ENCODE measurements at regions not wholly inside any gene's neighbourhood (a gene's known extent, or its start where the extent isn't known, plus 50 kb on each side); places are given as distances from the start of the nearest gene placed in this dataset.
"Not testable (repeated sequence)": the region's sequence is repeated elsewhere in the genome, so short reads cannot be mapped to it uniquely, and the experiment has no call there.

DNA sequence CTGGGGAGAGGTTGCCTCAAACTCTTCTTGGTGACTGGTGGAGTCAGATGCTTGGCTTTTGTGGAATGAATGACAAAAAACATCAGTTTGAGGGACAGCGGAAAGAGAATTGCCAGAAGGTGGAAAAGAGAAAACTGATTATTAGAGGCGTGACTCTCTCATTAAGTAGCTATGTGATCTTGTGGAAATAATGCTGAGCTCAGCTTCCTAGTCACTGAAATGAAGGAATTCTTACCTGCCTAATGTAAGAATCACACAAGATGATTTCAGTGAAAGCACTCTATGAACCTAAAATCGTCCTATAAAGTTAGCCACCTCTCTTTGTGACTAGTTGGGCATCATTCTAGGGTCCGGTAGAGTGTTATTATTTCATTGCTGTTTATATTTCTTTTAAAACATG, 498.8 kb downstream of the TMEM135 start:
- DNase-seq (ENCODE audit: low spot score): no peak

DNA sequence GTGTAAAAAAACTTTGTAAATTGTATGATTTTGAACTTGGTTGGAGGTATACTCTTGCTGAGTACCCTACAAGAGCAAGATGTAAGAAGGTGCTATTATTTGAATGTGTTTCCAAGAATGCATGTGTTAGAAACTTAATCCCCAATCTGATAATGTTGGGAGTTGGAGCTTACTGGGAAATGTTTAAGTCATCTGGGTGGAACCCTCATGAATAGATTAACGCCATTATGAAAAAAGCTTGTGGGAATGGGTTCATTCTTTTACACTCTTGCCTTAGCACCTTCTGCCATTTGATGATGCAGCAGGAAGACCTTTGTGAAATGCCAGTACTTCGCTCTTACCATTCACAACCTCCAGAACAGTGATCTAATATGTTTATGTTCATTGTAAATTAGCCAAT, 498.3 kb downstream of the TMEM135 start:
- DNase-seq (ENCODE audit: low spot score): no peak

DNA sequence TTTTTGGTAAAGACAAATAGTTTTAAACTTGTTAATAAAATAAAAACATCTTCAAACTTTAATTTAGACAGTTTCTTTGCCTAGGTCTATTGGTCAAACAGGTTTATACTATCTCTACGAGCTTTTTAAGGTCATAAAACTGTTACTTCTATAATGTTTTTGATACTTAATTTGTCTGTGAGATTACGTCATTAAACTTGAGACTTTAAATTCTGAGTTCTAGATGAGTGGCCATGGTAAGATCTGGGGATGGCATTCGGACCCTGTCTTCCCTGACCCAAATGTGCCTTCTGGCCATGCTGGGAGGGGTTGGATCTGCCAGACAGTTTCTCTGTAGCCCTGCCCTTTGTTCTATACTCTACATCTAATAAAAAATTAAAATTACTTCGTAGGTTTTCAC, 497.8 kb downstream of the TMEM135 start:
- no peak for DNase-seq (ENCODE audit: low spot score)

DNA sequence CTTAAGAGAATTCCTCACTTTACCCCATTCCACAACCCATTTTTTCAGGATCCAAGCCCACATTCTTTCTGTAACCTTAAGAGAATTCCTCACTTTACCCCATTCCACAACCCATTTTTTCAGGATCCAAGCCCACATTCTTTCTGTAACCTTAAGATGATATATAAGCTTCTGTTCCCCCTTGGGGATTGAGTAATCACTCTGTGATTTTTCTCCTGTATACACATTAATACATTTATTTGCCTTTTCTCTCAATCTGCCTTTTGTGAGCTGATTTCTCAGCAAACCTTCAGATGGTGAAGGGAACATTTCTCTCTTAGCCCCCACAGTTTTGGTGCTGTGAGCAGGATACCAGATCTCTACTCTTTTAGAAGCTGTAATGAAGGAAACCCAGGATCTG, 494.1 kb downstream of the TMEM135 start:
- DNase-seq (ENCODE audit: low spot score): peak; percentile 4

DNA sequence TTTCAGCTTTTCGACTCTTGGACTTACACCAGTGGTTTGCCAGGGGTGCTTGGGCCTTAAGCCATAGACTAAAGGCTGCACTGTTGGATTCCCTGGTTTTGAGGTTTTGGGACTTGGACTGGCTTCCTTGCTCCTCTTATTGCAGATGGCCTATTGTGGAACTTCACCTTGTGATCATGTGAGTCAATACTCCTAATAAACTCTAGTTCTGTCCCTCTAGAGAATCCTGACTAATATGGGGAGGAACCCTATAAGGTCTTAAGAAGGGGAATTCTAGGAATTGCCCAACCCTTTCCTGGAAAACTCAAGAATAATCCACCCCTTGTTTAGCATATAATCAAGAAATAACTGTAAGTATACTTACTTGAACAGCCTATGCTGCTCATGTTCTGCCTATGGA, 491.8 kb downstream of the TMEM135 start:
- no peak for DNase-seq (ENCODE audit: low spot score)

DNA sequence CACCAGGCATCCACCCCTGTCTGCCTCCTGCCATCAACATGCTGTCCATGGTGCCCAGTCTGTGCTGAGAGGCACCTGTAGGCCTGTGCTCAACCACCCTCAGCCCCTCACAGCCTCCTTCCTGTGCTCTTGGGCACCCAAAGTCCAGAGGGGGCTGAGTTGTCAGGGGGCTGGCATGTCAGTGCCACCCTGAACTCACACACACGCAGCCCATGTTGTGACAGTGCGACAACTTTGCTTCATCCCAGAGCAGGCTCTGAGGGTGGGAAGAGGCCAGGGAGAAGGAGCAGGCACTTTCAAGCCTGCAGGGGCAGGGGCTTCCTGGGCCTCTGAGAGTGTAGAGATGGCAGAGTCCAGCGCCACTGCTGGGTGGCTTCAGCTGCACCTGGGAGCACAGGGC, 491.0 kb downstream of the TMEM135 start:
- DNase-seq (ENCODE audit: low spot score): no peak

DNA sequence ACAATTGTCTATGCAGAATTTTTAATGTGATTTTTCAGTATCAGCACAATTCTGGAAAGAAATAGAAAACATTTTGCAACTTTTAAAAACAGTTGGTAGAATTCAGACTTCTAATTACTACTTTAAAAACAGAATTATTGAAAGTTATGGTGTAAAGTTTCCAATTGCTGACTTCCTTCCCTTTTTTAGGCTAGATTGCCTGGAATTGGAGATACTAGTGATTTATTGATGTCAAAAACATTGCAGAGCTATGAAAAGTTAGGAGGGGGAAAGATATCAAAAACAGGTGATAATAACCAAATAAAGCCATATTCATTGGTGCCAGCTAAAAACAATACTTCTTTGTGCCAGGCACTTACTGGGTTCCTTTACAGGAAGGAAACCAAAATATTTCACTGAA, 485.5 kb downstream of the TMEM135 start:
- no peak for DNase-seq (ENCODE audit: low spot score)

DNA sequence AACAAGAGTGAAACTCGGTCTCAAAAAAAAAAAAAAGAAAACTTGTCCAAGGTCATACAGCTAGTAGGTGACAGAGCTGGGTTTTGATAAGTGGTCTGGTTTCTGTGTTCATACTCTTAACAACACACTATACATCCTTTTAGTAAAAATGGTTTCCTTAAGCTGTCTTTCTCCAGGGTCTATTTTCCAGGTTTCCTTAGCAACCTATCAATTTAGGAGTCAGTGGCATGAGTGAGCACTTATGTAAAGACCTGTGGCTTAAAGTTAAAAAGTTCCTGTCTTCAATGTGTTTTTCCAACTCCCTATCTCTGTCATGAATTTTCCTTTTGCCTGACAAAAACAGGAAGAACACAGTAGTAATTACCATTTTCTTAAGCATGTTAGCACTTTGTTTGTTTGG, 480.5 kb downstream of the TMEM135 start:
- DNase-seq (ENCODE audit: low spot score): no peak

DNA sequence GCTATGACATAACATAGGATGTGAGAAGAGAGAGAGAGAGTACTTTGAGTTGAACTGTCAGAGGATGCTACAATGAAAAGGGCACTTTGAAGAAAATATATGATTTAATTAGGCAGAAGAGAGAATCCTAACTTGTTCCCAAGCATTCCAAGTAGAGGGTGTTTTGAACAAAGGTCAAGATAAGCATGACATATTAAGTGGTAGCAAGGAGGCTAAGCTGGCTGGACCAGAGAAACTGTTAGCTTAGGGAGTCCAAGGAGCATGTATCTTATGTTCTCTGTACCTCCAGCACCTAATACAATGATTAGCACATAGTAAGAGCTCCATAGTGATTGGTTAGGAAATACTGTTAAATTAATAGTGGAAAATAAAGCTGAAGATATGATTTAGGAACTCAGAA, 479.6 kb downstream of the TMEM135 start:
- DNase-seq (ENCODE audit: low spot score): no peak

DNA sequence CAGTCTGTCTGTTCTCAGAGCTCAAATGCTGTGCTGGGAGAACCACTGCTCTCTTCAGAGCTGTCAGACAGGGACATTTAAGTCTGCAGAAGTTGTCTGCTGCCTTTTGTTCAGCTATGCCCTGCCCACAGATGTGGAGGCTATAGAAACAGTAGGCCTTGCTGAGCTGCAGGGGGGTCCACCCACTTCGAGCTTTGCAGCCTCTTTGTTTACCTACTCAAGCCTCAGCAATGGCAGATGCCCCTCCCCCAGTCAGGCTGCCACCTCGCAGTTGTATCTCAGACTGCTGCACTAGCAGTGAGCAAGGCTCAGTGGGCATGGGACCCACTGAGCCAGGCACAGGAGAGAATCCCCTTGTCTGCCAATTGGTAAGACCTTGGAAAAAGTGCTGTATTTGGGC, 470.0 kb downstream of the TMEM135 start:
- not testable (repeated sequence) for DNase-seq (ENCODE audit: low spot score)

DNA sequence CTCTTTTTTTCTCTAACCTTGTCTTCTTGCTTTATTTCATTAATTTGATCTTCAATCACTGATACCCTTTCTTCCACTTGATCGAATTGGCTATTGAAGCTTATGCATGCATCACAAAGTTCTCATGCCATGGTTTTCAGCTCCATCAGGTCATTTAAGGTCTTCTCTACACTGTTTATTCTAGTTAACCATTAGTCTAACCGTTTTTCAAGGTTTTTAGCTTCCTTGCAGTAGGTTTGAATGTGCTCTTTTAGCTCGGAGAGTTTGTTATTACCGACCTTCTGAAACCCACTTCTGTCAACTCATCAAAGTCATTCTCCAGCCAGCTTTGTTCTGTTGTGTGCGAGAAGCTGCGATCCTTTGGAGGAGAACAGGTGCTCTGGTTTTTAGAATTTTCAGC, 469.2 kb downstream of the TMEM135 start:
- DNase-seq (ENCODE audit: low spot score): not testable (repeated sequence)

DNA sequence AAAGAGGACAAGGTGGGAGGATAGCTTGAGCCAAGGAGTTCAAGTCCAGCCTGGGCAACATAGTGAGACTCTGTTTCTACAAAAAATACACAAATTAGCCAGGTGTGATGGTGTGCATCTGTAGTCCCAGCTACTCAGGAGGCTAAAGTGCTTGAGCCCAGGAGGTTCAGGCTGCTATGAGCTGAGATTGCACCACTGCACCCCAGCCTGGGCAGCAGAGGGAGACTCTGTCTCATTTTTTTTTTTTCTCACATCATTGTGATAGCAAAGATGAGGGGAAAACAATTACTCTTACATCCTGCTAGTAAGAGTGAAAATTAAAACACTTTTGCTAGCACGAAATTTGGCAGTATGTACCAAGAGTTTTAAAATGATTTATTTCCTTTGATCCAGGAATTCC, 463.7 kb downstream of the TMEM135 start:
- DNase-seq (ENCODE audit: low spot score): no peak

DNA sequence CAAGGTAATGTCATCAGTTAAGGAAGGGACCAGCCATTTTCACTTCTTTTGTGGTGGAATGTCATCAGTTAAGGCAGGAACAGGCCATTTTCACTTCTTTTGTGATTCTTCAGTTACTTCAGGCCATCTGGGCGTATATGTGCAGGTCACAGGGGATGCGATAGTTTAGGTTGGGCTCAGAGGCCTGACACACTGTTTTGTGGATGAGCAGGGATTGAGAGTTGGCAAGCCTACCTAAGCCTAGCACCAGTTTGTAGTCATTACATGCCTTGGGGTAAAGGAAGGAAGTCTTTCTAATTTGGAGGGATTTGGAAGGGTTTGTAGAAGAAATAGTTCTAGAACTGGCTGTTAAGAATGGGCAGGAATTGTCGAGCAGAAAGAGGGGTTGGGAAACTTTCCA, 457.2 kb downstream of the TMEM135 start:
- not testable (repeated sequence) for DNase-seq (ENCODE audit: low spot score)

DNA sequence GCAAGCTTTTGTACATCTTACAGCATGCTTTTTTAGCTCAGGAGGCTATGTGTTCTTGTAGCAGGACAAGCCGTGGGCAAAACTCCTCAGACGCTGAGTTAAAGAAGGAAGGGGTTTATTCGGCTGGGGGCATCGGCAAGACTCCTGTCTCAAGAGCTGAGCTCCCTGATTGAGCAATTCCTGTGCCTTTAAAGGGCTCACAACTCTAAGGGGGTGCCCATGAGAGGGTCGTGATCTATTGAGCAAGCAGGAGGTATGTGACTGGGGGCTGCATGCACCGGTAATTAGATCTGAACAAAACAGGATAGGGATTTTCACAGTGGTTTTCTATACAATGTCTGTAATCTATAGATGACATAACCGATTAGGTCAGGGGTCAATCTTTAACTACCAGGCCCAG, 456.3 kb downstream of the TMEM135 start:
- not testable (repeated sequence) for DNase-seq (ENCODE audit: low spot score)

DNA sequence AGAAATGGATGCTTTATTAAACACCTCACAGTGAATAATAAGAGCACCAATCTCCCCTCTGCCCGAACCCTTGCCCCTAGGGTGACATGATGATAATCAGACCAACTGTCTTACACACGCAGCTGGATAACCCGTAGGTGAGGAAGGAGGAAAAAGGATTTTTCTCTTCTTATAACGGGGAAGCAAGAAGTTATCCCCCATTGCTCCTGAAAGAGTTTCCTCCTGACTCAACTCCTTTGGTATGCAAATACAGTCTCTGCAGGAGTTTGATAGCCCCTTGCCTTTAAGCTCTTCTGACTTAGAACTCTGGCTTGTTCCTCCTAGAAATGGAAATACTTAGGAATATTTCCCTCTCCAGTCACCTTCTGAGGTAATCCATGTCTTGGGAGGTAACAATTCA, 455.8 kb downstream of the TMEM135 start:
- DNase-seq (ENCODE audit: low spot score): peak; percentile 8

DNA sequence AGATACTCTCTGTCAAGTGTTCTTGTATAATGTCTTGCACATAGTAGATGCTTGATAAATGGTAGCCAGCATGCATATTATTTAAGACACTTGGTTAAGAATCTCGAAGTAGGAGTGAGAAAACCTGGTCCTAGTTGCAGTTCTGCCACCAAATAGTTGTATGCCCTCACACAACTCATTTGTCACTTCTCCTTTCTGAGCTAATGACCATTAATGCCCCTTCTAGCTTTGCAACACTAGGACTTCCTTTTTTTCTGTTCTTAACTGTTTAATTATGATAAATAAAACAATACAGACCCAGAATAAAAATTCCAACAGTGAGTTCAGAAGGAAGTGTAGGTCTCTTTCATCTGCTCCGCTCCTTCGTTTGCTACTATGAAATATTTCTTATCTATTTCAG, 453.6 kb downstream of the TMEM135 start:
- DNase-seq (ENCODE audit: low spot score): no peak

DNA sequence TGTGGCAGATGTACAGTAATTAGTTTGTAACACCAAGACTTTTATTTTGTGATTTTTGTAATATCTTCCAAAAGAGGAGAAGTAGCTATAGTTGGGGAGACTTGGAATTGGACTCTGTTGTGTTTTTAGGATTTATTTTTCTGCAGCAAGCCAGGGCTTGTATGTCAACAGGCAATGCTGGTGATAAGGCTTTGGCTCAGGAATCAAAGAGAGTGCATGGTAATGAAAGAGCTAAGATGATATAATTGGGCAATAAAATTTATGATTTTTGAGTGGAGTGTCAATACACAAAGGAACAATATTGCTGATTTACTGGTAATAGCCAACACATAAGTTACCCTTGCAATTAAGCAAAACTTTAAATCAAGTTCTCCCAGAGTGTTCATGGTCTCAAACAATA, 452.9 kb downstream of the TMEM135 start:
- DNase-seq (ENCODE audit: low spot score): no peak

DNA sequence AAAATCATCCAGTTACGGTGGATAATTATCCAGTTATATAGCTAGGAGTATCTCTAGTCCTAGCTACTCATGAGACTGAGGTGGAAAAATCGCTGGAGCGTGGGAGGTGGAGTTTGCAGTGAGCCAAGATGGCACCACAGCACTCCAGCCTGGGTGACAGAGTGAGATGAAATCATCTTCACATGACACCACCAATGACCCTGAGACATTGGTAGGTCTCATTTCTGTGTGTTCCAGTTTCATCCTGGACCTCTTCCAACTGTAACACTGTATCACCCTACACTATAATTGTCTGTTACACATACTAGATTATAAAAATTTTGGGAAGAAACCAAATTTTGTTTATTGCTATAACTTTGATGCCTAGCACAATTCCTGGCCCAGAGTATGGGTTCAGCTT, 446.8 kb downstream of the TMEM135 start:
- DNase-seq (ENCODE audit: low spot score): no peak

DNA sequence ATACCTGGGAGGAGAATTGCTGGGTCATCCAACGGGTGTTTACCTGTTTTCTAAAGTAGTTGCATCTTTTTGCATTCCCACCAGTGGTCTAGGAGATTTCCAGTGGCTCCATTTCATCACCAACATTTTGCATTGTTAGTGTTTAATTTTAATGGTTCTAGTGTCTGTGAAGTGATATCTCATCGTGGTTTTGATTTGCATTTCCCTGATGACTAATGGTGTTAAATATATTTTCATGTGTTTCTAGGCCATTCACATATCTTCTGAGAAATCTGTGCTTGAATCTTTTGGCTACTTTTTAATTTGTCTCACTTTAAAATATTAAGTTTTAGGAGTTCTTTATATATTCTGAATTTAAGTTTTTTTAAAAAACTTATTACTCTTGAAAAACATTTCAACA, 439.6 kb downstream of the TMEM135 start:
- DNase-seq (ENCODE audit: low spot score): no peak

DNA sequence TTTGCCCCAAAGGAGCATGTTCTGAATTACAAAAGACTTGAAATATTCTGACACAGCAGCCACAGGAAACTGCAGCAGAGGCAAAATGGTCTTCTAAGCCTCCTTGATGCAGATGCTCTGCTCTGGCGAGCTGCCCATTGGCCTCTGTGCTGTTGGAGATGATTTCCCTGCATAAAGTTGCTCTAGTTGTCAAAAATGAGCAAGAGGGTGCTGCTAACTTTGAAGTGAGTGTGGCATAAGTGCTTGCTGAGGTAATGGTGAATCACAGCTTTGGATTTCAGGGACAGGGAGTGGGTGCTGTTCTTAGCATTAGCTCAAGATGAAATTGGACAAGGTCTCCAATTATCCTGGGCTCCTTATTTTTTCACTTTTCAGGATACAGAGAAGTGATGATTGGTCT, 435.4 kb downstream of the TMEM135 start:
- DNase-seq (ENCODE audit: low spot score): peak; percentile 34

DNA sequence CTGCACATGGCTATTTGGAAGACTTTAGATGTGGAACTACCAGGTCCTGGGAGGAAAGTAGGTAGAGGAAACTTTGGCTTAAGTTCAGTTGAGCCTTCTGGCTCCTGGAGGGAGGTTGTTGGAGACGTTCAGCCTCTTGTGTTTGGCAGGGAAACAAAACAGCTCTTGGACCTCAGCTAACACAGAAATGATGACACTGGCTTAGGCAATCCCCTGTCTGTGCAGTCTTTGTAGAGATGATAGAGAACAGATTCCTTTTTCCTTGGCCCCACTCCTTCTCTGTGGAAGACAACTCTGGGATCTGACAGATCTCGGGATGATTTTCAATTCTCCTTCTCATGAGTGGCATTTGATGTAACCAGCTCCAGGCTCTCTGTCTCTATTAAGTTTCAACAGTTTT, 428.5 kb downstream of the TMEM135 start:
- DNase-seq (ENCODE audit: low spot score): no peak

DNA sequence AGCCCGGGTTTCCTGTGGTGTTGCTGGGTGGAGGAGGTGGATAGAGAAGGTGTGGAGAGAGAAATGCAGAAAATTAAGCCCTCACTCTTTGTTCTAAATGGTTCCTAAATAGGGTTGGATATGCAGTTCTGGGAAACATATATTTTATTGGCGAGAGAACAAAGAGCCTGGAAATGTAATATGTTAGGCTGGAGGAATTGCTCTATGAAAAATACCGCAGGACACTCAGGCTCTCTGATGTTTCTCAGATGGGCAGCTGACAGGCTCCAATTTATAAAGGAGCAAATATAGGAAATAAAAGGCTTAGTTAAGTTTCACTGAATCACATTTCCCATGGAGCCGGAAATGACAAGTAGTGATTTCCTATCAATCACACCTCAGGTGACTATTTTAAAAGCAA, 428.0 kb downstream of the TMEM135 start:
- no peak for DNase-seq (ENCODE audit: low spot score)

DNA sequence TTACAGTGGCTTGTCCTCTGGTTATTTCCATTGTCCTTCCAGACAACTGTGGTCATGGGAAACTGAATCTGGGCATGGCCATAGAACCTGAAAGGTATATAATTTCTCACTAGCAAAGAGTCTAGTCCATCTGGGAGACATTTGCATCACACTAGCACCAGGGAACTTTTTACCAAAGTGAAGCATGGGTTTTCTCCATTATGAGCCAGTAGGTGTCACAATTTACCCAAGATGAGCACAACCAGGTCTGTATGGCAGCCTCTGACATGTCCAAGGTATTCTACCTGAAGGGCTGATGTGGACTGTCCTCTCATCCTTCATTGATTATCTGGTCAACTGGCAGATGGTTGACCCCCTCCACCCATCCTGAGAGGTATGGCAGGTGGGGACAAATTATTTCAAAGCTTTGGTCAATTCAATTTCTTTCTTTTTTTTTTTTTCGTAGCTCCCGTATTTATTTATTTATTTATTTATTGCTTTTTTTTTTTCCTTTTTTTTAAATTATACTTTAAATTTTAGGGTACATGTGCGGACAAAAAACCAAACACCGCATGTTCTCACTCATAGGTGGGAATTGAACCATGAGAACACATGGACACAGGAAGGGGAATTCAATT, 425.9 kb downstream of the TMEM135 start:
- DNase-seq (ENCODE audit: low spot score): peak; percentile 9

DNA sequence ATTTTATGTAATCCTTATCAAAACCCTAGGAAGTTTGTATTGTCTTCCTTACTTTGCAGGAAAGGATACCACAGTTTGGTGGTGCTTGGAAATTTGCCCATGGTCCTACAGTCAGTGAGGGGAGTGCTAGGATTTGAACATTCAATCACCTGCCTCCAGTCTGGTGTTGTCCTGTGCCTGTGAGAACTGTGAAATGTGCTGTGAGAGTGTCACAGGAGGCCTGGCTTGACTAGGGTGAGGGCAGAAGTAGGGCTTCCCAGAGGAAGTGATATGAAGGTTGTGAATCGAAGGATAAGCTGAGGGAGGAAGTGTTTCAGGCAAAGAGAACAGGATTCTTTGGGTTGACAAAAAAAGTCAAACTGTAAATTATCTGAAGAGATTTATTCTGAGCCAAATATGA, 424.4 kb downstream of the TMEM135 start:
- no peak for DNase-seq (ENCODE audit: low spot score)
